Transverse colon (tissue), 4 donors: ENCODE measurements at regions not wholly inside any gene's neighbourhood (a gene's known extent, or its start where the extent isn't known, plus 50 kb on each side); places are given as distances from the start of the nearest gene placed in this dataset.

Source experiments
- DNase-seq: peaks from one replicate; pipeline ENCODE4 v3.0.0-alpha.2; 2019
- H3K27ac ChIP-seq, 4 donors: fragments of 200-600 bp; sonication (generic); 2 replicates each; pipeline ENCODE4 v1.5.1; 2016 to 2018; ENCODE audit warnings: inconsistent platforms in 4 of 4
- H3K27me3 ChIP-seq: fragments of 200-600 bp; sonication (generic); 2 replicates; pipeline ENCODE4 v1.5.1; 2017; ENCODE audit warnings: inconsistent platforms
- H3K36me3 ChIP-seq, 4 donors: fragments of 200-600 bp; sonication (generic); 2 replicates each; pipeline ENCODE4 v1.5.1; 2017 to 2019; ENCODE audit warnings: inconsistent platforms in 4 of 4
- H3K4me1 ChIP-seq, 4 donors: fragments of 200-600 bp; sonication (generic); 2 replicates each; pipeline ENCODE4 v1.5.1; 2017 to 2020; ENCODE audit warnings: inconsistent platforms in 4 of 4
- H3K4me3 ChIP-seq, 4 donors: fragments of 200-600 bp; sonication (generic); 1 replicate in 1 of 4; 2 replicates in 3 of 4; pipeline versions ENCODE4 v1.5.1 to v1.6.1; 2017 to 2019; ENCODE audit warnings: inconsistent platforms in 4 of 4
- H3K9me3 ChIP-seq, 2 donors: fragments of 200-600 bp; sonication (generic); 2 replicates each; pipeline ENCODE4 v1.5.1; 2017 to 2019; ENCODE audit warnings: inconsistent platforms in 2 of 2
- CTCF ChIP-seq, 5 experiments: fragments of 200-600 bp in 3 of 5; fragments of 450-650 bp in 2 of 5; sonication (generic) in 3 of 5; IDR thresholded peaks; 1 replicate in 2 of 5; 2 replicates in 3 of 5; pipeline ENCODE4 v1.5.1; 2016 to 2017; ENCODE audit warnings: antibody characterized with exemption in 5 of 5, inconsistent platforms in 3 of 5, mild to moderate bottlenecking in 2 of 5, moderate library complexity in 1 of 5
- EP300 ChIP-seq: sonication (generic); formaldehyde crosslinking; IDR thresholded peaks from one replicate; pipeline ENCODE4 v1.6.1; 2017; ENCODE audit warnings: antibody characterized with exemption, low read depth
- POLR2A ChIP-seq: fragments of 450-650 bp; IDR thresholded peaks from one replicate; pipeline ENCODE4 v1.6.1; 2016; ENCODE audit warnings: antibody characterized with exemption, mild to moderate bottlenecking, moderate library complexity
- POLR2AphosphoS5 ChIP-seq, 3 donors: sonication (generic); formaldehyde crosslinking; IDR thresholded peaks; one replicate each; pipeline ENCODE4 v1.6.1; 2016; ENCODE audit warnings: antibody characterized with exemption in 3 of 3
- WGBS, 2 donors: methylation state at CpG; one replicate each; pipeline ENCODE4 v1.1.5; 2018; ENCODE audit warnings: low coverage in 1 of 2; 5-methylcytosine and 5-hydroxymethylcytosine counted together
- in situ Hi-C, 4 donors: fragments of 200-750 bp; cut with MboI; loops; one replicate each; pipeline versions ENCODE4 v1.15.0 to v1.15.1; 2017; ENCODE audit warnings: low sequenced_read_pairs in 3 of 4, low pct_ligation_motif_present in 1 of 4, low pct_unique_long_range_greater_than_20kb in 1 of 4
- intact Hi-C: fragments of 100-400 bp; cut with DNase I; formaldehyde crosslinking; loops from one replicate; pipeline ENCODE4 v1.15.1; 2023; ENCODE audit warnings: low total_unique reads

GRCh38 chr17:13755851-13756250 lies 154.1 kb upstream of the HS3ST3A1 start:
- no peaks in the 10 kb centered on the region for H3K36me3 ChIP-seq
- 85 to 90% methylated on average over 5 to 8 of the region's 8 CpGs for WGBS, 2 donors
- H3K4me3 ChIP-seq = no peak overlapping the region

DNA sequence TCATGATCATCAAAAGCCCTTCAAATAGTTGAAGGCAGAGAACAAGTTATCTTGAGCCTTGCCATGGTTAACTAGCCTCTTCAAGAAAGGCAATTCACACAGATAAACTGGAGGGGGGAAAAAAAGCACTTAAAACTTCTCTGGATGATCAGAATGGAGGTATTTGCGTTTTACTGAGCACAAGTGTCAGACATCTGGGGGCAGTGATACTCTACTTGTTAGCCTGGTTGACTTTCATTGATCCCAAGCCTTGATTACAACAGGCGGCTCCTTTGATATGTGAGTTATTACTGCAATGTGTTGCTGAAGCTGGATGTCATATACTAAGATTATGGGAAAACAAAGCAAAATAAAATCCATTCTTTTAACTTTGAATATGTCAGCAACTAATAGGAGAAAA lies 155.0 kb upstream of the HS3ST3A1 start:
- H3K27me3 ChIP-seq = no peaks in the 10 kb centered on the region
- WGBS, 2 donors = 44 to 55% methylated on average over 2 of the region's 2 CpGs
- H3K4me1 ChIP-seq = no peaks in the 10 kb centered on the region
- H3K36me3 ChIP-seq = no peaks in the 10 kb centered on the region
- H3K4me3 ChIP-seq = no peak overlapping the region
- H3K27ac ChIP-seq = no peak overlapping the region
- no peak for DNase-seq
- no peak for TF ChIP-seq POLR2AphosphoS5 (IDR thresholded peaks at IDR 0.05)
- no peak for TF ChIP-seq CTCF (IDR thresholded peaks at IDR 0.05)
- TF ChIP-seq EP300 = no peak
- no peak for TF ChIP-seq POLR2A
- intact Hi-C loops = no loop called here
- H3K9me3 ChIP-seq = no peaks in the 10 kb centered on the region
- in situ Hi-C loops = no loop called here

More at GRCh38 chr17:13755851-13756250, 154.1 kb upstream of the HS3ST3A1 start:
- no peaks in the 10 kb centered on the region for H3K9me3 ChIP-seq
- no peaks in the 10 kb centered on the region for H3K27me3 ChIP-seq
- in situ Hi-C loops (no loop called here), intact Hi-C loops (no loop called here)
- no peak for TF ChIP-seq CTCF (IDR thresholded peaks at IDR 0.05)
- no peak for TF ChIP-seq POLR2AphosphoS5 (IDR thresholded peaks at IDR 0.05)
- no peak for TF ChIP-seq POLR2A
- no peak for TF ChIP-seq EP300
- no peak overlapping the region for H3K27ac ChIP-seq
- H3K4me1 ChIP-seq = no peaks in the 10 kb centered on the region
- DNase-seq = no peak

DNA sequence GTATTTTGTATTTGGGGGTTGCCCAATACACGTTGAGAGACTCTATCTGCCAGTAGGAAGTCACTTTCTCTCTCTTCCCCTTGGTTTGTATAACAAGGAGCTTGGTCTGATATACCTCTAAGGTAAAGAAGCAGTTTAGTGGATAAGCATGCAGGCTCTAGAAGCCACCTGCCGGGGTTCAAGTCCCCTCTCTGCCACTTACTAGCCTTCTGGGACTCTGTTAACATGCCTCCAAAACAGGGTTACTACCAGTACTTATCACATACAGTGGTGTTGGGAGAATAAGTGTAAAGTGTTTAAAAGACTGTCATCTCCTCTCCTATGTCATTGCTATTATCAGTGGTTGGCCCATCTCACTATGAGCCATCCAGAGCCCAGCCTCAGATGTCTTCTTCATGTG lies 156.1 kb upstream of the HS3ST3A1 start:
- Histone ChIP-seq H3K36me3 (no peaks in the 10 kb centered on the region), H3K27me3 (no peaks in the 10 kb centered on the region), H3K4me1 (no peaks in the 10 kb centered on the region), H3K4me3 (no peak overlapping the region), H3K9me3 (no peaks in the 10 kb centered on the region), H3K27ac (no peak overlapping the region)
- 67% methylated on average over 2 of the region's 2 CpGs; no CpG with 5 or more reads in 1 of the 2 donors for WGBS, 2 donors
- no peak for DNase-seq
- intact Hi-C loops (no loop called here), in situ Hi-C loops (no loop called here)
- TF ChIP-seq EP300 = no peak
- no peak for TF ChIP-seq CTCF (IDR thresholded peaks at IDR 0.05)
- no peak for TF ChIP-seq POLR2A
- TF ChIP-seq POLR2AphosphoS5 (IDR thresholded peaks at IDR 0.05) = no peak

DNA sequence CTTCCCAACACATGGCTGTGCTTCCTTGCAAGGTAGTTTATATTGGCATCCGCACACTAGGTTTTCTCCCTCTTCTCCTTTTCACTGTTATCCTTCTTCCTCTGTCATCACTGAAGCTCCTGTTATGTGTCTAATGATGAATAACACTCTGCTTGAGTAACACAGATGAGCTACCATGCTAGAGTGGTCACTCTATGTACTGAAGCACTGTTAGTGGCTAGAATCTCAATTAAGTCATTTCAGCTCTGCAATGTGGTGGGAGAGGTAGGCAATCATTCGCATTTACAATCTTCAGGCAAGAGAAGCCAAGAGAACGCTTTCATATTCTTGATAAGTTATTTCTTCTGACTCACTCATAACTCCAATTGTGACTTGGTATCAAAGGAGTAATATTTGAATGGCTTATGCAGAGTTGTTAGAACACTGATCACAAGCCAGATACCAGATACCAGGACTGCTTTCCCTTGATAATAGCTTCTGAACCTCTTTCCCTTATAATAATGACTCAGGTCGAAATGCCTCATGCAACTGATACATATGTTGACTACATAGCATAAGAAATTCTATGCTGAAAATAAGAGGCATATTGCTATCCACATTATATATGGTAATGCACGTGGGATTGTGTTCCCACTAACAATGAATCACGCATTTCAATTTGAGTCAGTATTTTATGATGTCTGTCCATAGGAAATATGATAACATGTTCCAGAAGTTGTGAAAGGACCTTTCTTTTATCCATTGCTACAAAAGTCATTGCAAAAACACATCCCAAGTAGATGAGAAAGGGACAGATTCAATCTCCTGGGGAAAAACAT lies 158.0 kb upstream of the HS3ST3A1 start:
- in situ Hi-C loops = no loop called here
- Histone ChIP-seq H3K27me3 (no peaks in the 10 kb centered on the region), H3K4me1 (no peaks in the 10 kb centered on the region), H3K4me3 (no peak overlapping the region), H3K36me3 (no peaks in the 10 kb centered on the region), H3K27ac (no peak overlapping the region), H3K9me3 (no peaks in the 10 kb centered on the region)
- WGBS, 2 donors = 73 to 88% methylated on average over 6 of the region's 6 CpGs
- intact Hi-C loops = no loop called here
- no peak for TF ChIP-seq EP300
- no peak for TF ChIP-seq CTCF (IDR thresholded peaks at IDR 0.05)
- TF ChIP-seq POLR2AphosphoS5 (IDR thresholded peaks at IDR 0.05) = no peak
- no peak for TF ChIP-seq POLR2A
- DNase-seq = no peak
